ENCODE measurements at regions not wholly inside any gene's neighbourhood (a gene's known extent, or its start where the extent isn't known, plus 50 kb on each side); places are given as distances from the start of the nearest gene placed in this dataset.

- ATAC-seq (no peak), DNase-seq (ENCODE audit: low spot score) (no peak)
- no peak overlapping the region for H3K4me2 ChIP-seq
- H3K9me2 ChIP-seq (ENCODE audit: insufficient read depth), result no peaks in the 10 kb centered on the region
- no peak overlapping the region for H3K27ac ChIP-seq (ENCODE audit: low read depth)
- H3K4me1 Mint-ChIP-seq, result no peaks in the 10 kb centered on the region
- no peaks in the 10 kb centered on the region for H4K20me1 ChIP-seq (replicated peaks; ENCODE audit: insufficient read depth)
- H3K9me3 Mint-ChIP-seq, result peaks cover 94% of the 10 kb centered on the region
- no peaks in the 10 kb centered on the region for H3K27me3 ChIP-seq (ENCODE audit: insufficient read depth)
- H3K36me3 Mint-ChIP-seq (ENCODE audit: low read depth), result peaks cover 19% of the 10 kb centered on the region; the same call in 2 of the 3 replicates
- peaks cover 27% of the 10 kb centered on the region for H3K36me3 ChIP-seq (ENCODE audit: insufficient read depth)
- H3K79me2 ChIP-seq (replicated peaks; ENCODE audit: insufficient read depth), result no peaks in the 10 kb centered on the region
- no peak overlapping the region for H3K27ac Mint-ChIP-seq
- no peak overlapping the region for H3K4me3 ChIP-seq
- H3F3A ChIP-seq (replicated peaks; ENCODE audit: low read depth), result no peaks in the 10 kb centered on the region
- H2AFZ ChIP-seq, result no peak overlapping the region
- no peak overlapping the region for H3K4me3 Mint-ChIP-seq
- TF ChIP-seq STAT1 (IDR thresholded peaks at IDR 0.05; ENCODE audit: unreplicated experiment) (no peak), ZNF114 (CRISPR knock-in tag; IDR thresholded peaks at IDR 0.05) (no peak), ZNF462 (CRISPR knock-in tag; IDR thresholded peaks at IDR 0.05) (no peak), JUNB (IDR thresholded peaks at IDR 0.05; ENCODE audit: unreplicated experiment) (no peak), ZNF331 (CRISPR knock-in tag; IDR thresholded peaks at IDR 0.05; ENCODE audit: low read depth) (no peak), REST (IDR thresholded peaks at IDR 0.05; ENCODE audit: unreplicated experiment) (no peak), NANOG (IDR thresholded peaks at IDR 0.05; ENCODE audit: borderline replicate concordance) (no peak), EZH2 (IDR thresholded peaks at IDR 0.05; ENCODE audit: low read depth, unreplicated experiment) (no peak), POLR2AphosphoS5 (IDR thresholded peaks at IDR 0.05; ENCODE audit: low read depth) (no peak), CREB1 (CRISPR knock-in tag; IDR thresholded peaks at IDR 0.05; ENCODE audit: low read depth) (no peak), EZH2phosphoT487 (IDR thresholded peaks at IDR 0.05; ENCODE audit: unreplicated experiment) (no peak), CTCF (conservative IDR thresholded peaks at IDR 0.05; ENCODE audit: low read depth in 2 of 2) (no peak), ETS1 (IDR thresholded peaks at IDR 0.05) (no peak)
- H3K4me1 ChIP-seq (ENCODE audit: insufficient read depth), result no peaks in the 10 kb centered on the region
- no peaks in the 10 kb centered on the region for H3K27me3 Mint-ChIP-seq (ENCODE audit: insufficient read depth, low read depth, poor library complexity)
Observed at GRCh38 chr20:55581519-55581918, 423.8 kb downstream of the CBLN4 start.

Measured in GM23338 (cell line).